Body of pancreas (tissue), 4 donors: ENCODE measurements at regions not wholly inside any gene's neighbourhood (a gene's known extent, or its start where the extent isn't known, plus 50 kb on each side); places are given as distances from the start of the nearest gene placed in this dataset.

Source experiments
- ATAC-seq: fragments of 150-250 bp; one replicate; pipeline ENCODE4 v1.9.1; 2016
- DNase-seq, 4 donors: peaks; one replicate each; pipeline ENCODE4 v3.0.0-alpha.2; 2019
- H3K27ac ChIP-seq, 4 donors: fragments of 200-600 bp; sonication (generic); 1 replicate in 3 of 4; 2 replicates in 1 of 4; pipeline versions ENCODE4 v1.5.1 to v1.6.1; 2016 to 2019; ENCODE audit warnings: mild to moderate bottlenecking in 1 of 4, mixed read lengths in 1 of 4, moderate library complexity in 1 of 4
- H3K27me3 ChIP-seq, 2 donors: fragments of 200-600 bp; sonication (generic); one replicate each; pipeline ENCODE4 v1.6.0; 2016; ENCODE audit warnings: mild to moderate bottlenecking in 1 of 2
- H3K36me3 ChIP-seq, 2 donors: fragments of 200-600 bp; sonication (generic); replicated peaks in 1 of 2; 2 replicates each; pipeline ENCODE4 v1.5.1; 2016; ENCODE audit warnings: low read depth in 2 of 2; ENCODE audit not compliant: insufficient read depth in 1 of 2
- H3K4me1 ChIP-seq: fragments of 200-600 bp; sonication (generic); one replicate; pipeline ENCODE4 v1.6.0; 2016
- H3K4me3 ChIP-seq, 2 donors: fragments of 200-600 bp; sonication (generic); 1 replicate in 1 of 2; 2 replicates in 1 of 2; pipeline ENCODE4 v1.5.1; 2016 to 2019
- H3K9me3 ChIP-seq, 3 donors: fragments of 200-600 bp; sonication (generic); 1 replicate in 2 of 3; 2 replicates in 1 of 3; pipeline ENCODE4 v1.5.1; 2016
- POLR2A ChIP-seq, 3 donors: fragments of 450-650 bp; IDR thresholded peaks; one replicate each; pipeline ENCODE4 v1.6.1; 2016; ENCODE audit warnings: antibody characterized with exemption in 3 of 3, mild to moderate bottlenecking in 2 of 3
- WGBS, 2 donors: methylation state at CpG; one replicate each; pipeline ENCODE4 v1.1.5; 2017; 5-methylcytosine and 5-hydroxymethylcytosine counted together
- intact Hi-C: fragments of 100-400 bp; cut with DNase I; formaldehyde crosslinking; loops from one replicate; pipeline ENCODE4 v1.15.1; 2023
- TF ChIP-seq, protein P1 (sequence below), 7 experiments: fragments of 450-650 bp in 4 of 7; fragments of 200-600 bp in 3 of 7; sonication (generic) in 3 of 7; IDR thresholded peaks; one replicate each; pipeline ENCODE4 v1.5.1; 2016 to 2019; ENCODE audit warnings: antibody characterized with exemption in 7 of 7

DNA sequence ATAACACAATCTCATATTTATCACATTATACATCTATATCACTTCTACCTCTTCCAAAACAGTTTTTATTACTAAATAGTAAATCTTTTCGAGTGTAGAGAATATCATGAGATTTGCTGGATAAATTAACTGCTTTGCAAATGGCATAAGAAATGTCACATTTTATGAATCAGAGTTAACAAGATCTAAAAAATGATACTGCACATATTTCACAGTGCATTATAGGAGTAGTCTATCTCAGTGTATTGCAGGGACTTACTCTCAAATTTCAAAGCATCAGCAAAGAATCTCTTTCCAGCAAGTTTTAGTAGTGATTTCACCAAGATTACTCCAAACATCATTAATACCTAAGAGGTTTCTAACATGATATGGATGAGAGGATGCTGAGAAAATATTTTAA, 687.1 kb upstream of the SLITRK1 start:
- 41 to 43% methylated on average over 1 of the region's 1 CpG for WGBS, 2 donors
- Histone ChIP-seq H3K36me3 (no peaks in the 10 kb centered on the region), H3K27me3 (no peaks in the 10 kb centered on the region), H3K9me3 (no peaks in the 10 kb centered on the region), H3K4me1 (peaks cover 10% of the 10 kb centered on the region), H3K4me3 (no peak overlapping the region), H3K27ac (no peak overlapping the region)
- intact Hi-C loops = no loop called here
- no peak for TF ChIP-seq POLR2A (IDR thresholded peaks at IDR 0.05)
- TF ChIP-seq, protein P1, sequence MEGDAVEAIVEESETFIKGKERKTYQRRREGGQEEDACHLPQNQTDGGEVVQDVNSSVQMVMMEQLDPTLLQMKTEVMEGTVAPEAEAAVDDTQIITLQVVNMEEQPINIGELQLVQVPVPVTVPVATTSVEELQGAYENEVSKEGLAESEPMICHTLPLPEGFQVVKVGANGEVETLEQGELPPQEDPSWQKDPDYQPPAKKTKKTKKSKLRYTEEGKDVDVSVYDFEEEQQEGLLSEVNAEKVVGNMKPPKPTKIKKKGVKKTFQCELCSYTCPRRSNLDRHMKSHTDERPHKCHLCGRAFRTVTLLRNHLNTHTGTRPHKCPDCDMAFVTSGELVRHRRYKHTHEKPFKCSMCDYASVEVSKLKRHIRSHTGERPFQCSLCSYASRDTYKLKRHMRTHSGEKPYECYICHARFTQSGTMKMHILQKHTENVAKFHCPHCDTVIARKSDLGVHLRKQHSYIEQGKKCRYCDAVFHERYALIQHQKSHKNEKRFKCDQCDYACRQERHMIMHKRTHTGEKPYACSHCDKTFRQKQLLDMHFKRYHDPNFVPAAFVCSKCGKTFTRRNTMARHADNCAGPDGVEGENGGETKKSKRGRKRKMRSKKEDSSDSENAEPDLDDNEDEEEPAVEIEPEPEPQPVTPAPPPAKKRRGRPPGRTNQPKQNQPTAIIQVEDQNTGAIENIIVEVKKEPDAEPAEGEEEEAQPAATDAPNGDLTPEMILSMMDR (IDR thresholded peaks at IDR 0.05) = no peak
- ATAC-seq = no peak
- DNase-seq = no peak

DNA sequence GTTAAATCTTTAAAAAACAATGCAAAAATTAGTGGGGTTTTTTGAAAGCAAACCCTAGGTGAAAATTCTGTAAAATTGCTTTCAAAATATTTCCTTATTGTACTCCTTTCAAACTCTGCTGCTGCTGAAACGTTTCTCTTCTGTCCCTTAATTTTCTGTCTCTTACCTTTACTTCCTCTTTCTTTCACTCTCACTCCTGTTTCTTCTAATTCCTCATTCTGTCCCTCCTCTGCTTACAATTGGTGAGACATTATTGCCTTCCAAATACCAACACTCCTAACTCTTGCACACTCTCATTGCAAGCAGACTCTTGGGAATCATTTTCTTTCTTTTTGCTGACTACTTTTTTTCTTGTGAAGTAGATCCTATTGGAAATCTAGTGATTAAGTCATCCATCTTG, 685.6 kb upstream of the SLITRK1 start:
- no peak for DNase-seq
- no peaks in the 10 kb centered on the region for H3K36me3 ChIP-seq
- no peaks in the 10 kb centered on the region for H3K27me3 ChIP-seq
- H3K4me3 ChIP-seq = no peak overlapping the region
- TF ChIP-seq POLR2A (IDR thresholded peaks at IDR 0.05) = no peak
- TF ChIP-seq, protein P1 (IDR thresholded peaks at IDR 0.05) = no peak
- intact Hi-C loops = no loop called here
- ATAC-seq = no peak
- H3K4me1 ChIP-seq = peaks cover 10% of the 10 kb centered on the region
- no peak overlapping the region for H3K27ac ChIP-seq
- H3K9me3 ChIP-seq = no peaks in the 10 kb centered on the region
- 31 to 46% methylated on average over 1 of the region's 1 CpG for WGBS, 2 donors

DNA sequence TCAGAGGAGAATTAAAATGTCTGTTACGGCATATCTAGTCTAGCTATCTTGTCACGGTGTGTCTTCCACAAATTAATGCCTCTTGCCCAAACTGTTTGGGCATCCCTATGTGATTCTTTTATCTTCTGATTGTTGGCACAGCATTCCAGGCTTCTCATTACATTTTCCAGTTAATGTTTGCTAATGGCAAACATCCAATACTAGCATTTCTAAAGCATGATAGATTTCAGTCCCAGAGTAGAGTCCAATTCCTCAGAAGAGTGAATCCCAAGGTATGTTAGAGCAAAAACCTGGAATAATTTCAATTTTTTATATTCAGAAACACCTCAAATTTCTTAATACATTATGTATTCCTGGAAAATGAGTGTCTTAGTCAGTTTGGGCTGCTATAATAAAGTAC, 684.5 kb upstream of the SLITRK1 start:
- DNase-seq (no peak), ATAC-seq (no peak)
- peaks cover 10% of the 10 kb centered on the region for H3K4me1 ChIP-seq
- H3K4me3 ChIP-seq = no peak overlapping the region
- TF ChIP-seq, protein P1 (IDR thresholded peaks at IDR 0.05) = no peak
- no peak for TF ChIP-seq POLR2A (IDR thresholded peaks at IDR 0.05)
- no peaks in the 10 kb centered on the region for H3K9me3 ChIP-seq
- H3K27ac ChIP-seq = no peak overlapping the region
- H3K27me3 ChIP-seq = no peaks in the 10 kb centered on the region
- no peaks in the 10 kb centered on the region for H3K36me3 ChIP-seq
- intact Hi-C loops = no loop called here
- 29 to 31% methylated on average over 2 of the region's 2 CpGs for WGBS, 2 donors

DNA sequence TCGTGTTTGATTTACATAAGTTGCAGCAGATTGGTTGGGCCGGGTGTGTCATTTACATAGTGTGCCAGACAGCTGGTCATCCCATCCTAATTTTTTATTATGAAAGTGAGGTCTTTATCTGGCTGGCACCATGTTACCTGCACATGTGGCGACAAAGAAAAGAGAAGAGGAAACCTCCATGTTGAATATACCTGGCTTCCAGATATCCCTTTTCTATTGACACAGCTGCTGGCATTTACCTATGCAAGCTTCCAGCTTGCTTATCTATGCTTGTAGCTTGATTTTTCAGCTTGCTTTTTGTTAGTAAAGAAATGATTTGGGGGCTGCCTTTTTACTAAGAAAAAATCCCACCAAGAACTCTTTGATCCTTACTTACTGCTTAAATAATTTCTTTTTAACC, 681.3 kb upstream of the SLITRK1 start:
- DNase-seq (peak; percentile 19 to 46 (median 37)), ATAC-seq (peak; percentile 68)
- H3K27ac ChIP-seq = no peak overlapping the region
- TF ChIP-seq, protein P1 (IDR thresholded peaks at IDR 0.05) = no peak
- no peak for TF ChIP-seq POLR2A (IDR thresholded peaks at IDR 0.05)
- peaks cover 10% of the 10 kb centered on the region for H3K4me1 ChIP-seq
- H3K27me3 ChIP-seq = no peaks in the 10 kb centered on the region
- 33 to 40% methylated on average over 3 of the region's 3 CpGs for WGBS, 2 donors
- no peaks in the 10 kb centered on the region for H3K36me3 ChIP-seq
- no peaks in the 10 kb centered on the region for H3K9me3 ChIP-seq
- intact Hi-C loops = no loop called here
- H3K4me3 ChIP-seq = no peak overlapping the region

DNA sequence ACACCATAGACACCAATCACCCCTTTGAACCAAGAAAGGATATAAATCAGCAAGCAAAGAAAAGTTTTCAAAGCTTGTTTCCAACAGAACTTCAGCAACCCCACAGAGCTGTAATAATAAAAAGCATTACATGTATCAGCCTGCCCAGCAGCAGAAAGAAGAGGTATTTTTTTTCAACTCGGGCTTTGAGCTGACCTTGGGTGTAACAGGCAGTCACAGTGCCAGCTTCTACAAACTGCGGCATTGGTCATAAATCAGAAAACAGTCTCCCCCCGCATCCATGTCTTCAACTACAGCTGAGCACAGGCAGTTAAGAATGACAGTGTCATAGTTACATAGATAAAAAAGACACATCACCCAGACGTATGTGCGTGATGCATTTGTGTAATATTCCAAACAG, 671.0 kb upstream of the SLITRK1 start:
- Histone ChIP-seq H3K4me1 (peaks cover 8% of the 10 kb centered on the region), H3K4me3 (no peak overlapping the region), H3K36me3 (no peaks in the 10 kb centered on the region), H3K27ac (no peak overlapping the region), H3K9me3 (no peaks in the 10 kb centered on the region), H3K27me3 (no peaks in the 10 kb centered on the region)
- intact Hi-C loops = no loop called here
- DNase-seq (peak in 3 of 4 donors; percentile 5 to 19 (median 13)), ATAC-seq (no peak)
- 12 to 13% methylated on average over 5 of the region's 5 CpGs for WGBS, 2 donors
- no peak for TF ChIP-seq POLR2A (IDR thresholded peaks at IDR 0.05)
- TF ChIP-seq, protein P1 (IDR thresholded peaks at IDR 0.05) = no peak
